ENCODE measurements at regions not wholly inside any gene's neighbourhood (a gene's known extent, or its start where the extent isn't known, plus 50 kb on each side); places are given as distances from the start of the nearest gene placed in this dataset.

DNA sequence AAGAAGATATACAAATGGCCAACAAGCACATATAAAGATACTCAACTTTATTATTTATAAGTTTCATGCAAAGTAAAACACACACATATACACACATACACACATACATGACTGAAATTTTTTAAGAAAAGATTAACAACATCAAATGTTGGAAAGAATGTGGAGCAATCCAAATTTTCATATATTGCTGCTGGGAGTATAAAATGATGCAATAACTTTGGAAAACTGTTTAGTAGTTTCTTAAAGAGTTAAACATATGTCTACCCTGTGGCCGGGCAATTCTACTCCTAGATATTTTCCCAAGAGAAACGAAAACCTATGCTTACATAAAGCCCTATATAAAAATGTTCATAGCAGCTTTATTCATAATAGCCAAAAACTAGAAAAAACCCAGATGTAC is 99.8 kb upstream of the NR4A3 start:
- TF ChIP-seq, protein P1, sequence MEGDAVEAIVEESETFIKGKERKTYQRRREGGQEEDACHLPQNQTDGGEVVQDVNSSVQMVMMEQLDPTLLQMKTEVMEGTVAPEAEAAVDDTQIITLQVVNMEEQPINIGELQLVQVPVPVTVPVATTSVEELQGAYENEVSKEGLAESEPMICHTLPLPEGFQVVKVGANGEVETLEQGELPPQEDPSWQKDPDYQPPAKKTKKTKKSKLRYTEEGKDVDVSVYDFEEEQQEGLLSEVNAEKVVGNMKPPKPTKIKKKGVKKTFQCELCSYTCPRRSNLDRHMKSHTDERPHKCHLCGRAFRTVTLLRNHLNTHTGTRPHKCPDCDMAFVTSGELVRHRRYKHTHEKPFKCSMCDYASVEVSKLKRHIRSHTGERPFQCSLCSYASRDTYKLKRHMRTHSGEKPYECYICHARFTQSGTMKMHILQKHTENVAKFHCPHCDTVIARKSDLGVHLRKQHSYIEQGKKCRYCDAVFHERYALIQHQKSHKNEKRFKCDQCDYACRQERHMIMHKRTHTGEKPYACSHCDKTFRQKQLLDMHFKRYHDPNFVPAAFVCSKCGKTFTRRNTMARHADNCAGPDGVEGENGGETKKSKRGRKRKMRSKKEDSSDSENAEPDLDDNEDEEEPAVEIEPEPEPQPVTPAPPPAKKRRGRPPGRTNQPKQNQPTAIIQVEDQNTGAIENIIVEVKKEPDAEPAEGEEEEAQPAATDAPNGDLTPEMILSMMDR (IDR thresholded peaks at IDR 0.05; ENCODE audit: low read length), result no peak
- no peak for TF ChIP-seq EZH2 (IDR thresholded peaks at IDR 0.05; ENCODE audit: borderline replicate concordance, low read length)
